ENCODE measurements at regions not wholly inside any gene's neighbourhood (a gene's known extent, or its start where the extent isn't known, plus 50 kb on each side); places are given as distances from the start of the nearest gene placed in this dataset.

- TF ChIP-seq, protein P1, sequence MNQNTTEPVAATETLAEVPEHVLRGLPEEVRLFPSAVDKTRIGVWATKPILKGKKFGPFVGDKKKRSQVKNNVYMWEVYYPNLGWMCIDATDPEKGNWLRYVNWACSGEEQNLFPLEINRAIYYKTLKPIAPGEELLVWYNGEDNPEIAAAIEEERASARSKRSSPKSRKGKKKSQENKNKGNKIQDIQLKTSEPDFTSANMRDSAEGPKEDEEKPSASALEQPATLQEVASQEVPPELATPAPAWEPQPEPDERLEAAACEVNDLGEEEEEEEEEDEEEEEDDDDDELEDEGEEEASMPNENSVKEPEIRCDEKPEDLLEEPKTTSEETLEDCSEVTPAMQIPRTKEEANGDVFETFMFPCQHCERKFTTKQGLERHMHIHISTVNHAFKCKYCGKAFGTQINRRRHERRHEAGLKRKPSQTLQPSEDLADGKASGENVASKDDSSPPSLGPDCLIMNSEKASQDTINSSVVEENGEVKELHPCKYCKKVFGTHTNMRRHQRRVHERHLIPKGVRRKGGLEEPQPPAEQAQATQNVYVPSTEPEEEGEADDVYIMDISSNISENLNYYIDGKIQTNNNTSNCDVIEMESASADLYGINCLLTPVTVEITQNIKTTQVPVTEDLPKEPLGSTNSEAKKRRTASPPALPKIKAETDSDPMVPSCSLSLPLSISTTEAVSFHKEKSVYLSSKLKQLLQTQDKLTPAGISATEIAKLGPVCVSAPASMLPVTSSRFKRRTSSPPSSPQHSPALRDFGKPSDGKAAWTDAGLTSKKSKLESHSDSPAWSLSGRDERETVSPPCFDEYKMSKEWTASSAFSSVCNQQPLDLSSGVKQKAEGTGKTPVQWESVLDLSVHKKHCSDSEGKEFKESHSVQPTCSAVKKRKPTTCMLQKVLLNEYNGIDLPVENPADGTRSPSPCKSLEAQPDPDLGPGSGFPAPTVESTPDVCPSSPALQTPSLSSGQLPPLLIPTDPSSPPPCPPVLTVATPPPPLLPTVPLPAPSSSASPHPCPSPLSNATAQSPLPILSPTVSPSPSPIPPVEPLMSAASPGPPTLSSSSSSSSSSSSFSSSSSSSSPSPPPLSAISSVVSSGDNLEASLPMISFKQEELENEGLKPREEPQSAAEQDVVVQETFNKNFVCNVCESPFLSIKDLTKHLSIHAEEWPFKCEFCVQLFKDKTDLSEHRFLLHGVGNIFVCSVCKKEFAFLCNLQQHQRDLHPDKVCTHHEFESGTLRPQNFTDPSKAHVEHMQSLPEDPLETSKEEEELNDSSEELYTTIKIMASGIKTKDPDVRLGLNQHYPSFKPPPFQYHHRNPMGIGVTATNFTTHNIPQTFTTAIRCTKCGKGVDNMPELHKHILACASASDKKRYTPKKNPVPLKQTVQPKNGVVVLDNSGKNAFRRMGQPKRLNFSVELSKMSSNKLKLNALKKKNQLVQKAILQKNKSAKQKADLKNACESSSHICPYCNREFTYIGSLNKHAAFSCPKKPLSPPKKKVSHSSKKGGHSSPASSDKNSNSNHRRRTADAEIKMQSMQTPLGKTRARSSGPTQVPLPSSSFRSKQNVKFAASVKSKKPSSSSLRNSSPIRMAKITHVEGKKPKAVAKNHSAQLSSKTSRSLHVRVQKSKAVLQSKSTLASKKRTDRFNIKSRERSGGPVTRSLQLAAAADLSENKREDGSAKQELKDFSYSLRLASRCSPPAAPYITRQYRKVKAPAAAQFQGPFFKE (tag by site-specific recombination; IDR thresholded peaks at IDR 0.05; ENCODE audit: borderline replicate concordance): no peak
- TF ChIP-seq KLF8 (tag by site-specific recombination; IDR thresholded peaks at IDR 0.05) (no peak), ZNF184 (tag by site-specific recombination; IDR thresholded peaks at IDR 0.05) (no peak), ZNF792 (tag by site-specific recombination; IDR thresholded peaks at IDR 0.05) (no peak), HOXD13 (CRISPR knock-in tag; IDR thresholded peaks at IDR 0.05; ENCODE audit: borderline replicate concordance) (no peak), ZBTB26 (tag by site-specific recombination; optimal IDR thresholded peaks at IDR 0.05) (no peak), ZNF530 (tag by site-specific recombination; IDR thresholded peaks at IDR 0.05; ENCODE audit: low read depth) (no peak), ZBTB11 (tag by site-specific recombination; conservative IDR thresholded peaks at IDR 0.05; ENCODE audit: low read depth) (no peak), ZNF280C (tag by site-specific recombination; IDR thresholded peaks at IDR 0.05) (no peak), FEZF1 (tag by site-specific recombination; IDR thresholded peaks at IDR 0.05) (no peak)
- Histone ChIP-seq H3K4me1 (ENCODE audit: control insufficient read depth, insufficient read depth, low read length) (no peaks in the 10 kb centered on the region), H3K36me3 (ENCODE audit: control insufficient read depth in 2 of 2, insufficient read depth in 1 of 2, low read length in 2 of 2) (no peaks in the 10 kb centered on the region), H3K27ac (ENCODE audit: extremely low read depth, low read depth, low read length) (no peak overlapping the region), H3K9me3 (ENCODE audit: control insufficient read depth, insufficient read depth, low read depth, low read length) (no peaks in the 10 kb centered on the region), H3K4me3 (ENCODE audit: low read depth, low read length) (no peak overlapping the region)
- ChIA-PET CTCF (interaction anchor here (0.5 to 1.0 kb wide), 2 partner anchors 10 to 139 kb away, joined by 3 read pairs; no protein-coding TSS in a partner anchor), POLR2A (no interaction called here)
These were observed 250.7 kb upstream of the ARHGAP20 start for GRCh38 chr11:110962921-110963320.

- no peaks in the 10 kb centered on the region for H3K36me3 ChIP-seq (ENCODE audit: control insufficient read depth in 2 of 2, insufficient read depth in 1 of 2, low read length in 2 of 2)
- ChIA-PET POLR2A (no interaction called here), CTCF (interaction anchor here (1.1 kb wide), 1 partner anchor 323 kb away, joined by 4 read pairs; no protein-coding TSS in a partner anchor)
- no peaks in the 10 kb centered on the region for H3K9me3 ChIP-seq (ENCODE audit: control insufficient read depth, insufficient read depth, low read depth, low read length)
- H3K4me3 ChIP-seq (ENCODE audit: low read depth, low read length): no peak overlapping the region
- H3K27ac ChIP-seq (ENCODE audit: extremely low read depth, low read depth, low read length): no peak overlapping the region
- H3K4me1 ChIP-seq (ENCODE audit: control insufficient read depth, insufficient read depth, low read length): no peaks in the 10 kb centered on the region
- TF ChIP-seq ZNF76 (tag by site-specific recombination; IDR thresholded peaks at IDR 0.05; ENCODE audit: borderline replicate concordance, low read depth) (no peak), SCRT1 (tag by site-specific recombination; IDR thresholded peaks at IDR 0.05; ENCODE audit: borderline replicate concordance) (no peak), ZNF514 (tag by site-specific recombination; IDR thresholded peaks at IDR 0.05) (no peak), ZNF311 (tag by site-specific recombination; IDR thresholded peaks at IDR 0.05; ENCODE audit: borderline replicate concordance) (no peak), ZFP69B (tag by site-specific recombination; IDR thresholded peaks at IDR 0.05) (no peak), ZNF585B (tag by site-specific recombination; IDR thresholded peaks at IDR 0.05) (no peak)
- TF ChIP-seq, protein P2, sequence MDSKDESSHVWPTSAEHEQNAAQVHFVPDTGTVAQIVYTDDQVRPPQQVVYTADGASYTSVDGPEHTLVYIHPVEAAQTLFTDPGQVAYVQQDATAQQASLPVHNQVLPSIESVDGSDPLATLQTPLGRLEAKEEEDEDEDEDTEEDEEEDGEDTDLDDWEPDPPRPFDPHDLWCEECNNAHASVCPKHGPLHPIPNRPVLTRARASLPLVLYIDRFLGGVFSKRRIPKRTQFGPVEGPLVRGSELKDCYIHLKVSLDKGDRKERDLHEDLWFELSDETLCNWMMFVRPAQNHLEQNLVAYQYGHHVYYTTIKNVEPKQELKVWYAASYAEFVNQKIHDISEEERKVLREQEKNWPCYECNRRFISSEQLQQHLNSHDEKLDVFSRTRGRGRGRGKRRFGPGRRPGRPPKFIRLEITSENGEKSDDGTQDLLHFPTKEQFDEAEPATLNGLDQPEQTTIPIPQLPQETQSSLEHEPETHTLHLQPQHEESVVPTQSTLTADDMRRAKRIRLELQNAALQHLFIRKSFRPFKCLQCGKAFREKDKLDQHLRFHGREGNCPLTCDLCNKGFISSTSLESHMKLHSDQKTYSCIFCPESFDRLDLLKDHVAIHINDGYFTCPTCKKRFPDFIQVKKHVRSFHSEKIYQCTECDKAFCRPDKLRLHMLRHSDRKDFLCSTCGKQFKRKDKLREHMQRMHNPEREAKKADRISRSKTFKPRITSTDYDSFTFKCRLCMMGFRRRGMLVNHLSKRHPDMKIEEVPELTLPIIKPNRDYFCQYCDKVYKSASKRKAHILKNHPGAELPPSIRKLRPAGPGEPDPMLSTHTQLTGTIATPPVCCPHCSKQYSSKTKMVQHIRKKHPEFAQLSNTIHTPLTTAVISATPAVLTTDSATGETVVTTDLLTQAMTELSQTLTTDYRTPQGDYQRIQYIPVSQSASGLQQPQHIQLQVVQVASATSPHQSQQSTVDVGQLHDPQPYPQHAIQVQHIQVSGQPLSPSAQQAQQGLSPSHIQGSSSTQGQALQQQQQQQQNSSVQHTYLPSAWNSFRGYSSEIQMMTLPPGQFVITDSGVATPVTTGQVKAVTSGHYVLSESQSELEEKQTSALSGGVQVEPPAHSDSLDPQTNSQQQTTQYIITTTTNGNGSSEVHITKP (tag by site-specific recombination; IDR thresholded peaks at IDR 0.05): no peak
These were observed 247.9 kb upstream of the ARHGAP20 start for GRCh38 chr11:110960167-110960566.
